ENCODE measurements at regions not wholly inside any gene's neighbourhood (a gene's known extent, or its start where the extent isn't known, plus 50 kb on each side); places are given as distances from the start of the nearest gene placed in this dataset.

GRCh38 chr6:94074764-94075163, 655.4 kb upstream of the EPHA7 start:
- CTCF ChIA-PET, result no interaction called here
- Mint-ChIP-seq H3K27me3 (ENCODE audit: low read depth) (no peaks in the 10 kb centered on the region), H3K36me3 (ENCODE audit: low read depth) (no peaks in the 10 kb centered on the region), H3K27ac (no peak overlapping the region), H3K4me1 (ENCODE audit: low read depth) (no peaks in the 10 kb centered on the region), H3K4me3 (no peak overlapping the region), H3K9me3 (ENCODE audit: insufficient read depth) (no peaks in the 10 kb centered on the region)
- ATAC-seq, result no peak
- no peak for DNase-seq
- POLR2A ChIA-PET, result no interaction called here

- H3K27me3 Mint-ChIP-seq (ENCODE audit: low read depth), result no peaks in the 10 kb centered on the region
- no peak for ATAC-seq
- no peaks in the 10 kb centered on the region for H3K9me3 Mint-ChIP-seq (ENCODE audit: insufficient read depth)
- H3K4me3 Mint-ChIP-seq, result no peak overlapping the region
- CTCF ChIA-PET, result no interaction called here
- POLR2A ChIA-PET, result no interaction called here
- no peak overlapping the region for H3K27ac Mint-ChIP-seq
- H3K36me3 Mint-ChIP-seq (ENCODE audit: low read depth), result no peaks in the 10 kb centered on the region
- no peak for DNase-seq
- no peaks in the 10 kb centered on the region for H3K4me1 Mint-ChIP-seq (ENCODE audit: low read depth)
Observed at GRCh38 chr6:94071835-94072234, 652.5 kb upstream of the EPHA7 start.

GRCh38 chr6:94065707-94066337, 646.5 kb upstream of the EPHA7 start:
- no peaks in the 10 kb centered on the region for H3K27me3 Mint-ChIP-seq (ENCODE audit: low read depth)
- ATAC-seq (no peak), DNase-seq (no peak)
- H3K4me1 Mint-ChIP-seq (ENCODE audit: low read depth), result no peaks in the 10 kb centered on the region
- no peaks in the 10 kb centered on the region for H3K9me3 Mint-ChIP-seq (ENCODE audit: insufficient read depth)
- H3K4me3 Mint-ChIP-seq, result no peak overlapping the region
- H3K36me3 Mint-ChIP-seq (ENCODE audit: low read depth), result no peaks in the 10 kb centered on the region
- POLR2A ChIA-PET, result no interaction called here
- no peak overlapping the region for H3K27ac Mint-ChIP-seq
- CTCF ChIA-PET, result no interaction called here

- peaks cover 4% of the 10 kb centered on the region for H3K9me3 Mint-ChIP-seq (ENCODE audit: insufficient read depth)
- no peaks in the 10 kb centered on the region for H3K36me3 Mint-ChIP-seq (ENCODE audit: low read depth)
- H3K4me3 Mint-ChIP-seq, result no peak overlapping the region
- no peak for ATAC-seq
- no peak for DNase-seq
- POLR2A ChIA-PET, result no interaction called here
- no peaks in the 10 kb centered on the region for H3K27me3 Mint-ChIP-seq (ENCODE audit: low read depth)
- H3K4me1 Mint-ChIP-seq (ENCODE audit: low read depth), result no peaks in the 10 kb centered on the region
- CTCF ChIA-PET, result no interaction called here
- no peak overlapping the region for H3K27ac Mint-ChIP-seq
Observed at GRCh38 chr6:94052749-94053148, 633.4 kb upstream of the EPHA7 start.

- Mint-ChIP-seq H3K27me3 (ENCODE audit: low read depth) (no peaks in the 10 kb centered on the region), H3K27ac (no peak overlapping the region), H3K4me1 (ENCODE audit: low read depth) (no peaks in the 10 kb centered on the region), H3K36me3 (ENCODE audit: low read depth) (no peaks in the 10 kb centered on the region), H3K9me3 (ENCODE audit: insufficient read depth) (peaks cover 4% of the 10 kb centered on the region), H3K4me3 (no peak overlapping the region)
- DNase-seq (no peak), ATAC-seq (no peak)
- ChIA-PET POLR2A (no interaction called here), CTCF (no interaction called here)
Observed at GRCh38 chr6:94050515-94050914, 631.2 kb upstream of the EPHA7 start.

- no peak overlapping the region for H3K4me3 Mint-ChIP-seq
Observed at GRCh38 chr6:94049001-94049400, 629.6 kb upstream of the EPHA7 start.

GRCh38 chr6:94045099-94045829, 625.9 kb upstream of the EPHA7 start:
- ATAC-seq, result no peak
- no peak for DNase-seq
- CTCF ChIA-PET, result no interaction called here

More at GRCh38 chr6:94049001-94049400, 629.6 kb upstream of the EPHA7 start:
- ChIA-PET CTCF (no interaction called here), POLR2A (no interaction called here)
- H3K9me3 Mint-ChIP-seq (ENCODE audit: insufficient read depth), result peaks cover 2% of the 10 kb centered on the region
- H3K36me3 Mint-ChIP-seq (ENCODE audit: low read depth), result no peaks in the 10 kb centered on the region
- DNase-seq, result no peak
- ATAC-seq, result no peak
- H3K27ac Mint-ChIP-seq, result no peak overlapping the region
- no peaks in the 10 kb centered on the region for H3K4me1 Mint-ChIP-seq (ENCODE audit: low read depth)
- no peaks in the 10 kb centered on the region for H3K27me3 Mint-ChIP-seq (ENCODE audit: low read depth)

GRCh38 chr6:94041945-94042709, 622.8 kb upstream of the EPHA7 start:
- ChIA-PET POLR2A (no interaction called here), CTCF (no interaction called here)
- H3K9me3 Mint-ChIP-seq (ENCODE audit: insufficient read depth), result peaks cover 5% of the 10 kb centered on the region
- no peaks in the 10 kb centered on the region for H3K4me1 Mint-ChIP-seq (ENCODE audit: low read depth)
- no peak overlapping the region for H3K4me3 Mint-ChIP-seq
- H3K36me3 Mint-ChIP-seq (ENCODE audit: low read depth), result no peaks in the 10 kb centered on the region
- no peak overlapping the region for H3K27ac Mint-ChIP-seq
- ATAC-seq, result no peak
- no peak for DNase-seq
- no peaks in the 10 kb centered on the region for H3K27me3 Mint-ChIP-seq (ENCODE audit: low read depth)

More at GRCh38 chr6:94045099-94045829, 625.9 kb upstream of the EPHA7 start:
- Mint-ChIP-seq H3K4me3 (no peak overlapping the region), H3K36me3 (ENCODE audit: low read depth) (no peaks in the 10 kb centered on the region), H3K4me1 (ENCODE audit: low read depth) (no peaks in the 10 kb centered on the region), H3K27ac (no peak overlapping the region), H3K9me3 (ENCODE audit: insufficient read depth) (no peaks in the 10 kb centered on the region), H3K27me3 (ENCODE audit: low read depth) (no peaks in the 10 kb centered on the region)
- POLR2A ChIA-PET, result no interaction called here

GRCh38 chr6:94036024-94036423, 616.7 kb upstream of the EPHA7 start:
- no peak overlapping the region for H3K27ac Mint-ChIP-seq
- DNase-seq, result no peak

GRCh38 chr6:94027374-94027773, 608.0 kb upstream of the EPHA7 start:
- ATAC-seq, result no peak
- ChIA-PET POLR2A (no interaction called here), CTCF (no interaction called here)
- Mint-ChIP-seq H3K4me3 (no peak overlapping the region), H3K27me3 (ENCODE audit: low read depth) (no peaks in the 10 kb centered on the region), H3K27ac (no peak overlapping the region), H3K36me3 (ENCODE audit: low read depth) (no peaks in the 10 kb centered on the region), H3K4me1 (ENCODE audit: low read depth) (no peaks in the 10 kb centered on the region), H3K9me3 (ENCODE audit: insufficient read depth) (peaks cover 9% of the 10 kb centered on the region)
- no peak for DNase-seq

More at GRCh38 chr6:94036024-94036423, 616.7 kb upstream of the EPHA7 start:
- peaks cover 11% of the 10 kb centered on the region for H3K9me3 Mint-ChIP-seq (ENCODE audit: insufficient read depth)
- no peaks in the 10 kb centered on the region for H3K36me3 Mint-ChIP-seq (ENCODE audit: low read depth)
- ATAC-seq, result no peak
- no peaks in the 10 kb centered on the region for H3K4me1 Mint-ChIP-seq (ENCODE audit: low read depth)
- ChIA-PET CTCF (no interaction called here), POLR2A (no interaction called here)
- no peak overlapping the region for H3K4me3 Mint-ChIP-seq
- H3K27me3 Mint-ChIP-seq (ENCODE audit: low read depth), result no peaks in the 10 kb centered on the region

GRCh38 chr6:94026575-94026974, 607.2 kb upstream of the EPHA7 start:
- POLR2A ChIA-PET, result no interaction called here

GRCh38 chr6:94005835-94006234, 586.5 kb upstream of the EPHA7 start:
- Mint-ChIP-seq H3K4me3 (no peak overlapping the region), H3K4me1 (ENCODE audit: low read depth) (no peaks in the 10 kb centered on the region), H3K36me3 (ENCODE audit: low read depth) (no peaks in the 10 kb centered on the region), H3K9me3 (ENCODE audit: insufficient read depth) (peaks cover 11% of the 10 kb centered on the region), H3K27ac (no peak overlapping the region), H3K27me3 (ENCODE audit: low read depth) (no peaks in the 10 kb centered on the region)
- no peak for DNase-seq
- POLR2A ChIA-PET, result no interaction called here
- ATAC-seq, result no peak
- CTCF ChIA-PET, result no interaction called here

More at GRCh38 chr6:94026575-94026974, 607.2 kb upstream of the EPHA7 start:
- DNase-seq (no peak), ATAC-seq (no peak)
- CTCF ChIA-PET, result no interaction called here
- peaks cover 9% of the 10 kb centered on the region for H3K9me3 Mint-ChIP-seq (ENCODE audit: insufficient read depth)
- no peaks in the 10 kb centered on the region for H3K4me1 Mint-ChIP-seq (ENCODE audit: low read depth)
- no peaks in the 10 kb centered on the region for H3K36me3 Mint-ChIP-seq (ENCODE audit: low read depth)
- H3K27ac Mint-ChIP-seq, result no peak overlapping the region
- no peaks in the 10 kb centered on the region for H3K27me3 Mint-ChIP-seq (ENCODE audit: low read depth)
- H3K4me3 Mint-ChIP-seq, result no peak overlapping the region
